H9 (cell line): ENCODE measurements at regions not wholly inside any gene's neighbourhood (a gene's known extent, or its start where the extent isn't known, plus 50 kb on each side); places are given as distances from the start of the nearest gene placed in this dataset.

Experiments
- DNase-seq: peaks from one replicate; pipeline ENCODE4 v3.0.0-alpha.2; 2017
- H2AFZ ChIP-seq: one replicate; pipeline ENCODE4 v1.6.1; 2013; ENCODE audit warnings: mild to moderate bottlenecking, low read length, control low read depth, moderate library complexity
- H2AK5ac ChIP-seq: 2 replicates; pipeline ENCODE4 v1.6.1; 2013; ENCODE audit warnings: low read length, control low read depth, mixed read lengths; ENCODE audit not compliant: insufficient read length
- H2BK120ac ChIP-seq: one replicate; pipeline ENCODE4 v1.6.1; 2013; ENCODE audit warnings: low read depth, mild to moderate bottlenecking, low read length, control low read depth, inconsistent platforms; ENCODE audit not compliant: poor library complexity, severe bottlenecking
- H2BK12ac ChIP-seq: 2 replicates; pipeline ENCODE4 v1.6.1; 2013; ENCODE audit warnings: low read length, control low read depth, mixed read lengths, low read depth; ENCODE audit not compliant: insufficient read length
- H2BK15ac ChIP-seq: 2 replicates; pipeline ENCODE4 v1.6.1; 2013; ENCODE audit warnings: low read depth, low read length, control low read depth
- H2BK20ac ChIP-seq: one replicate; pipeline ENCODE4 v1.6.1; 2013; ENCODE audit warnings: low read depth, mild to moderate bottlenecking, low read length, control low read depth, inconsistent platforms; ENCODE audit not compliant: poor library complexity, severe bottlenecking
- H2BK5ac ChIP-seq: 2 replicates; pipeline ENCODE4 v1.6.1; 2013; ENCODE audit warnings: low read length, control low read depth, mixed read lengths; ENCODE audit not compliant: insufficient read length
- H3K14ac ChIP-seq: 2 replicates; pipeline ENCODE4 v1.6.1; 2013; ENCODE audit warnings: low read length, control low read depth; ENCODE audit not compliant: insufficient read depth
- H3K18ac ChIP-seq: 2 replicates; pipeline ENCODE4 v1.6.1; 2013; ENCODE audit warnings: low read depth, mild to moderate bottlenecking, mixed read lengths, low read length, control low read depth; ENCODE audit not compliant: insufficient read length
- H3K23ac ChIP-seq: 2 replicates; pipeline ENCODE4 v1.6.1; 2013; ENCODE audit warnings: low read length, control low read depth, mixed read lengths, low read depth; ENCODE audit not compliant: insufficient read length
- H3K23me2 ChIP-seq: 2 replicates; pipeline ENCODE4 v1.6.1; 2013; ENCODE audit warnings: low read depth, mild to moderate bottlenecking, mixed read lengths, low read length, control low read depth; ENCODE audit not compliant: insufficient read length, poor library complexity, severe bottlenecking
- H3K27ac ChIP-seq: 2 replicates; pipeline ENCODE4 v1.5.1; 2013; ENCODE audit warnings: low read length, control low read depth, mixed read lengths, low read depth; ENCODE audit not compliant: insufficient read length
- H3K27me3 ChIP-seq: 2 replicates; pipeline ENCODE4 v1.6.1; 2013; ENCODE audit warnings: low read length, control low read depth, inconsistent platforms; ENCODE audit not compliant: insufficient read depth
- H3K4ac ChIP-seq: 2 replicates; pipeline ENCODE4 v1.6.1; 2013; ENCODE audit warnings: low read depth, mild to moderate bottlenecking, control low read depth, inconsistent platforms, low read length, moderate library complexity
- H3K4me1 ChIP-seq: 2 replicates; pipeline ENCODE4 v1.6.1; 2013; ENCODE audit warnings: low read length, control low read depth, inconsistent platforms; ENCODE audit not compliant: insufficient read depth
- H3K4me2 ChIP-seq: 2 replicates; pipeline ENCODE4 v1.6.1; 2013; ENCODE audit warnings: low read length, control low read depth, mixed read lengths; ENCODE audit not compliant: insufficient read length, insufficient read depth
- H3K56ac ChIP-seq: 2 replicates; pipeline ENCODE4 v1.6.1; 2013; ENCODE audit warnings: low read depth, mild to moderate bottlenecking, mixed read lengths, low read length, control low read depth; ENCODE audit not compliant: insufficient read length
- H3K79me1 ChIP-seq: 2 replicates; pipeline ENCODE4 v1.6.1; 2013; ENCODE audit warnings: low read depth, mild to moderate bottlenecking, moderate library complexity, low read length, control low read depth, inconsistent platforms; ENCODE audit not compliant: insufficient read depth, poor library complexity, severe bottlenecking
- H3K79me2 ChIP-seq: 2 replicates; pipeline ENCODE4 v1.6.1; 2013; ENCODE audit warnings: low read length, control low read depth, inconsistent platforms; ENCODE audit not compliant: insufficient read depth
- H3K9ac ChIP-seq: 2 replicates; pipeline ENCODE4 v1.6.1; 2013; ENCODE audit warnings: low read length, control low read depth, mixed read lengths; ENCODE audit not compliant: insufficient read length; ENCODE audit errors: extremely low read depth
- H3K9me3 ChIP-seq: one replicate; pipeline ENCODE4 v1.6.1; 2013; ENCODE audit warnings: low read depth, low read length, inconsistent platforms; ENCODE audit not compliant: control insufficient read depth
- H3T11ph ChIP-seq: one replicate; pipeline ENCODE4 v1.6.1; 2013; ENCODE audit warnings: mild to moderate bottlenecking, low read length, control low read depth, inconsistent platforms
- H4K20me1 ChIP-seq: one replicate; pipeline ENCODE4 v1.6.1; 2013; ENCODE audit not compliant: control insufficient read depth, insufficient read length, insufficient read depth
- H4K5ac ChIP-seq: 2 replicates; pipeline ENCODE4 v1.6.1; 2013; ENCODE audit warnings: low read depth, mild to moderate bottlenecking, mixed read lengths, low read length, control low read depth; ENCODE audit not compliant: insufficient read length
- H4K8ac ChIP-seq: replicated peaks from 2 replicates; pipeline ENCODE4 v1.6.1; 2013; ENCODE audit warnings: low read length, control low read depth, mixed read lengths, low read depth; ENCODE audit not compliant: insufficient read length
- H4K91ac ChIP-seq: 2 replicates; pipeline ENCODE4 v1.6.1; 2013; ENCODE audit warnings: low read depth, mild to moderate bottlenecking, moderate library complexity, mixed read lengths, low read length, control low read depth; ENCODE audit not compliant: insufficient read length
- H3K27ac Mint-ChIP-seq, 3 experiments: 2 replicates in 2 of 3; 3 replicates in 1 of 3; pipeline ENCODE4 v1.8.0; 2020 to 2021; ENCODE audit warnings: mixed read lengths in 3 of 3, mild to moderate bottlenecking in 1 of 3, moderate library complexity in 1 of 3
- H3K27me3 Mint-ChIP-seq: 2 replicates; pipeline ENCODE4 v1.8.0; 2021; ENCODE audit warnings: low read depth, mild to moderate bottlenecking, moderate library complexity, mixed read lengths
- H3K36me3 Mint-ChIP-seq, 3 experiments: 2 replicates in 2 of 3; 3 replicates in 1 of 3; pipeline ENCODE4 v1.8.0; 2020 to 2021; ENCODE audit warnings: low read depth in 3 of 3, mixed read lengths in 3 of 3; ENCODE audit not compliant: insufficient read depth in 1 of 3
- H3K4me1 Mint-ChIP-seq, 2 experiments: 2 replicates each; pipeline ENCODE4 v1.8.0; 2020; ENCODE audit warnings: mixed read lengths in 2 of 2
- H3K4me3 Mint-ChIP-seq, 2 experiments: 2 replicates in 1 of 2; 3 replicates in 1 of 2; pipeline ENCODE4 v1.8.0; 2020 to 2021; ENCODE audit warnings: mild to moderate bottlenecking in 2 of 2, mixed read lengths in 2 of 2, moderate library complexity in 1 of 2
- H3K9me3 Mint-ChIP-seq, 2 experiments: 2 replicates in 1 of 2; 3 replicates in 1 of 2; pipeline ENCODE4 v1.8.0; 2020; ENCODE audit warnings: mild to moderate bottlenecking in 2 of 2, mixed read lengths in 2 of 2, moderate library complexity in 1 of 2
- WGBS: extraction: QIAGEN DNeasy Blood & Tissue Kit; methylation state at CpG from one replicate; pipeline ENCODE4 v1.1.7; 2013; ENCODE audit warnings: missing lambda C conversion rate, low lambda C conversion rate, mixed read lengths; ENCODE audit not compliant: insufficient read length; ENCODE audit errors: extremely low coverage; 5-methylcytosine and 5-hydroxymethylcytosine counted together
- TF ChIP-seq, protein P1 (sequence below): fragments of 200-600 bp; sonication (generic); conservative IDR thresholded peaks from 3 replicates; pipeline ENCODE4 v1.8.0; 2021; ENCODE audit warnings: antibody characterized with exemption, mild to moderate bottlenecking

DNA sequence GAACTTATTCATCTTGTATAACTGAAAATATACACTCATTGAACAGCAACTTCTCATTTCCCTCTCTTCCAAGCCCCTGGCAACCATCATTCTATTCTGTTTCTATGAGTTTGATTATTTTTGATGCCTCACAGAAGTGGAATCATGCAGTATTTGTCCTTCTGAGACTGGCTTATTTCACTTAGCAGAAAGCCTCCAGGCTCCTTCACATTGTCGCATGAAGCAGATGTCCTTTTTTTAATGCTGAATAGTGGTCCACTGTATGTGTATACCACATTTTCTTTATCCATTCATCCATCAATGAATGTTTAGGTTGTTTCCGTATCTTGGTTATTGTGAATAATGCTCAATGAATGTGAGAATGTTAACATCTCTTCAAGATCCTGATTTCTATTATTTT, 238.2 kb upstream of the KLF14 start:
- Mint-ChIP-seq H3K27ac (no peak overlapping the region), H3K9me3 (peaks cover 15 to 28% of the 10 kb centered on the region in 2 experiments), H3K4me1 (no peaks in the 10 kb centered on the region), H3K4me3 (no peak overlapping the region), H3K36me3 (peaks cover 21 to 31% (median 29%) of the 10 kb centered on the region in 3 experiments), H3K27me3 (no peaks in the 10 kb centered on the region)
- TF ChIP-seq, protein P1, sequence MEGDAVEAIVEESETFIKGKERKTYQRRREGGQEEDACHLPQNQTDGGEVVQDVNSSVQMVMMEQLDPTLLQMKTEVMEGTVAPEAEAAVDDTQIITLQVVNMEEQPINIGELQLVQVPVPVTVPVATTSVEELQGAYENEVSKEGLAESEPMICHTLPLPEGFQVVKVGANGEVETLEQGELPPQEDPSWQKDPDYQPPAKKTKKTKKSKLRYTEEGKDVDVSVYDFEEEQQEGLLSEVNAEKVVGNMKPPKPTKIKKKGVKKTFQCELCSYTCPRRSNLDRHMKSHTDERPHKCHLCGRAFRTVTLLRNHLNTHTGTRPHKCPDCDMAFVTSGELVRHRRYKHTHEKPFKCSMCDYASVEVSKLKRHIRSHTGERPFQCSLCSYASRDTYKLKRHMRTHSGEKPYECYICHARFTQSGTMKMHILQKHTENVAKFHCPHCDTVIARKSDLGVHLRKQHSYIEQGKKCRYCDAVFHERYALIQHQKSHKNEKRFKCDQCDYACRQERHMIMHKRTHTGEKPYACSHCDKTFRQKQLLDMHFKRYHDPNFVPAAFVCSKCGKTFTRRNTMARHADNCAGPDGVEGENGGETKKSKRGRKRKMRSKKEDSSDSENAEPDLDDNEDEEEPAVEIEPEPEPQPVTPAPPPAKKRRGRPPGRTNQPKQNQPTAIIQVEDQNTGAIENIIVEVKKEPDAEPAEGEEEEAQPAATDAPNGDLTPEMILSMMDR: no peak
- no peak overlapping the region for H4K5ac ChIP-seq
- no peak overlapping the region for H2BK12ac ChIP-seq
- H2AFZ ChIP-seq: no peak overlapping the region
- H3K9ac ChIP-seq: no peak overlapping the region
- H3K27me3 ChIP-seq: no peaks in the 10 kb centered on the region
- H3K18ac ChIP-seq: no peak overlapping the region
- no peak overlapping the region for H2AK5ac ChIP-seq
- no peaks in the 10 kb centered on the region for H4K20me1 ChIP-seq
- H2BK5ac ChIP-seq: no peak overlapping the region
- H3K23ac ChIP-seq: no peak overlapping the region
- H3K27ac ChIP-seq: no peak overlapping the region
- H3K23me2 ChIP-seq: no peaks in the 10 kb centered on the region
- no peak overlapping the region for H2BK120ac ChIP-seq
- H4K8ac ChIP-seq: no peak overlapping the region
- H3K4me2 ChIP-seq: no peak overlapping the region
- no peaks in the 10 kb centered on the region for H3K4me1 ChIP-seq
- no peaks in the 10 kb centered on the region for H3K79me1 ChIP-seq
- WGBS: no CpG with 5 or more reads among the region's 2 CpGs
- H3K4ac ChIP-seq: no peak overlapping the region
- H3K79me2 ChIP-seq: no peaks in the 10 kb centered on the region
- H3K56ac ChIP-seq: no peak overlapping the region
- H3K9me3 ChIP-seq: no peaks in the 10 kb centered on the region
- H3T11ph ChIP-seq: no peak overlapping the region
- no peak overlapping the region for H4K91ac ChIP-seq
- no peak overlapping the region for H3K14ac ChIP-seq
- H2BK20ac ChIP-seq: no peak overlapping the region
- H2BK15ac ChIP-seq: no peak overlapping the region
- no peak for DNase-seq
